ENCODE measurements at regions not wholly inside any gene's neighbourhood (a gene's known extent, or its start where the extent isn't known, plus 50 kb on each side); places are given as distances from the start of the nearest gene placed in this dataset.

DNA sequence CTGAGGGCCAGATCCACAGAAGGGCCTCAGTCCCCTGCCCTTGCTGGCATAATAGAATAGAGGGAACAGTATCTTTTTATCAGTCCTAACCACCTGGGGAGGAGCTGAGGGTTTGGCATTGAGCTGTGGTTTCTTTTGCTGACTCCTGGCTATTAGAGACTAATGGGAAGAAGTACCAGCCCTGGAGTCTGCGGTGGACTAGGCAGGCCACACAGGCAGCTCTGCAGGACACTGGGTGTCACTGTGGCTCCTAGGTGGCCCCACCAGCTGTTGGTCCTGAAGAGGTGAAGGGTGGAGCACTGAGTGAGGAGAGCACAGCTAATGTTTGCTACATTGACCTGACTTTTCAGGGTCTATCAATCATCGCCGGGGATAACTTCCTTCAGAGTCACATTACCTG is 52.8 kb upstream of the GPC4 start:
- TF ChIP-seq, protein P1, sequence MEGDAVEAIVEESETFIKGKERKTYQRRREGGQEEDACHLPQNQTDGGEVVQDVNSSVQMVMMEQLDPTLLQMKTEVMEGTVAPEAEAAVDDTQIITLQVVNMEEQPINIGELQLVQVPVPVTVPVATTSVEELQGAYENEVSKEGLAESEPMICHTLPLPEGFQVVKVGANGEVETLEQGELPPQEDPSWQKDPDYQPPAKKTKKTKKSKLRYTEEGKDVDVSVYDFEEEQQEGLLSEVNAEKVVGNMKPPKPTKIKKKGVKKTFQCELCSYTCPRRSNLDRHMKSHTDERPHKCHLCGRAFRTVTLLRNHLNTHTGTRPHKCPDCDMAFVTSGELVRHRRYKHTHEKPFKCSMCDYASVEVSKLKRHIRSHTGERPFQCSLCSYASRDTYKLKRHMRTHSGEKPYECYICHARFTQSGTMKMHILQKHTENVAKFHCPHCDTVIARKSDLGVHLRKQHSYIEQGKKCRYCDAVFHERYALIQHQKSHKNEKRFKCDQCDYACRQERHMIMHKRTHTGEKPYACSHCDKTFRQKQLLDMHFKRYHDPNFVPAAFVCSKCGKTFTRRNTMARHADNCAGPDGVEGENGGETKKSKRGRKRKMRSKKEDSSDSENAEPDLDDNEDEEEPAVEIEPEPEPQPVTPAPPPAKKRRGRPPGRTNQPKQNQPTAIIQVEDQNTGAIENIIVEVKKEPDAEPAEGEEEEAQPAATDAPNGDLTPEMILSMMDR (conservative IDR thresholded peaks at IDR 0.05; ENCODE audit: low read depth, low read length): no peak
- TF ChIP-seq, protein P2, sequence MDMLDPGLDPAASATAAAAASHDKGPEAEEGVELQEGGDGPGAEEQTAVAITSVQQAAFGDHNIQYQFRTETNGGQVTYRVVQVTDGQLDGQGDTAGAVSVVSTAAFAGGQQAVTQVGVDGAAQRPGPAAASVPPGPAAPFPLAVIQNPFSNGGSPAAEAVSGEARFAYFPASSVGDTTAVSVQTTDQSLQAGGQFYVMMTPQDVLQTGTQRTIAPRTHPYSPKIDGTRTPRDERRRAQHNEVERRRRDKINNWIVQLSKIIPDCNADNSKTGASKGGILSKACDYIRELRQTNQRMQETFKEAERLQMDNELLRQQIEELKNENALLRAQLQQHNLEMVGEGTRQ (IDR thresholded peaks at IDR 0.05; ENCODE audit: low read depth, low read length): no peak
- no peak for TF ChIP-seq RAD21 (IDR thresholded peaks at IDR 0.05; ENCODE audit: low read length)
- TF ChIP-seq MAFK (IDR thresholded peaks at IDR 0.05; ENCODE audit: low read depth, low read length): no peak
- TF ChIP-seq POLR2A (IDR thresholded peaks at IDR 0.05; ENCODE audit: low read depth, low read length): no peak
- no peak for TF ChIP-seq RCOR1 (IDR thresholded peaks at IDR 0.05; ENCODE audit: insufficient replicate concordance, low read length)
- TF ChIP-seq FOS (IDR thresholded peaks at IDR 0.05; ENCODE audit: low read depth, low read length): no peak
- TF ChIP-seq BHLHE40 (IDR thresholded peaks at IDR 0.05; ENCODE audit: low read depth, low read length): no peak
- no peak for TF ChIP-seq SMC3 (IDR thresholded peaks at IDR 0.05; ENCODE audit: low read depth, low read length)

Measured in IMR-90 (cell line).